ENCODE measurements at regions not wholly inside any gene's neighbourhood (a gene's known extent, or its start where the extent isn't known, plus 50 kb on each side); places are given as distances from the start of the nearest gene placed in this dataset.
"Not testable (repeated sequence)": the region's sequence is repeated elsewhere in the genome, so short reads cannot be mapped to it uniquely, and the experiment has no call there.

DNA sequence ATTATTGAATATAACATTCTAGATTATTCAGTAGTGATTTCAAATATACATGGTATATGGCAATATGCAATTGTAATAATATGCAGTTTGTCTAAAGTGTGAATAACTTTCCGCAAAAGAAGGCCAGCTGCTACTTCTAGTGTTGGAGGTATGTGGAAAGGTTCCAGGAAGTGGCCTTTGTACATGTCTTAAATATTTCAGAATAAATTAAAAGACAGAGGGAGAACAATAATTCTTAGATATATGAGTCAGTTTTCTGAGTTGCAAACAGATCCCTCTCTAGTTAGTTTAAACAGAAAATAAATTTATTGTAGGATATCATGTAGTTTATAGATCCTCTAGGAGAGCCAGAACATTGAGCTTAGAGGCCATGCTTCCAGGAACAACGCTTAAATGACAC is 210.8 kb upstream of the ELL2 start:
- peak in 2 of 3 donors; percentile 30 to 85 for DNase-seq

DNA sequence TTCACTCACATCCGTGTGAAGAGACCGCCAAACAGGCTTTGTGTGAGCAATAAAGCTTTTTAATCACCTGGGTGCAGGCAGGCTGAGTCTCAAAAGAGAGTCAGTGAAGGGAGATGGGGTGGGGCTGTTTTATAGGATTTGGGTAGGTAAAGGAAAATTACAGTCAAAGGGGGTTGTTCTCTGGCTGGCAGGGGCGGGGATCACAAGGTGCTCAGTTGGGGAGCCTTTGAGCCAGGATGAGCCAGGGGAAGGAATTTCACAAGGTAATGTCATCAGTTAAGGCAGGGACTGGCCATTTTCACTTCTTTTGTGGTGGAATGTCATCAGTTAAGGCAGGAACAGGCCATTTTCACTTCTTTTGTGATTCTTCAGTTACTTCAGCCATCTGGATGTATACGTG is 210.3 kb upstream of the ELL2 start:
- not testable (repeated sequence) for DNase-seq

DNA sequence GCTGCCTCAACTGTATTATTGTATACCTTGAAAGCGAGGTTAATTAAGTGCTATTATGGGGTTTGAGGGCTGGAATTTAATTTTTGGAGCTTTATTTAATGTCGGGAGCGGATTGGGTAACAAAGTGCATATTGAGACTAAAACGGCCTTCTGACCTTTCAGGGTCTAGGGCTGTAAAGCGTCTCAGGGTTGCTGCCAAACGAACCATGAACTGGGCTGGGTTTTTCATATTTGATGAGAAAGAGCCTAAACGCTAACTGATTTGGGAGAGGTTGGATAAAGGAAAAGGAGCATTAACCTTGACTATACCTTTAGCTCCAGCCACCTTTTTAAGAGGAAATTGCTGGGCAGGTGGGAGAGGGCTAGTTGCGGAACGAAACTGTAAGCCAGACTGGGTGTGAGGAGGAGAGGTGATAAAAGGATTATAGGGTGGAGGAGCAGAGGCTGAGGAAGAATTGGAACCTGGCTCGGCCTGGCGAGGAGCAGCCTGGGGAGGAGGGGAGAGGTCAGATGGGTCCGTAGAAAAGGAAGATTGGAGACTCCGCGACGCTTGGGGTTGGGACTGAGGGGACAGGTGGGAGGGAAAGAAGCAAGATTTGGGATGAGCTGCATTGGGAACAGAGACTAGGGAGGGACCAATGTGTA is 209.0 kb upstream of the ELL2 start:
- DNase-seq: not testable (repeated sequence)

DNA sequence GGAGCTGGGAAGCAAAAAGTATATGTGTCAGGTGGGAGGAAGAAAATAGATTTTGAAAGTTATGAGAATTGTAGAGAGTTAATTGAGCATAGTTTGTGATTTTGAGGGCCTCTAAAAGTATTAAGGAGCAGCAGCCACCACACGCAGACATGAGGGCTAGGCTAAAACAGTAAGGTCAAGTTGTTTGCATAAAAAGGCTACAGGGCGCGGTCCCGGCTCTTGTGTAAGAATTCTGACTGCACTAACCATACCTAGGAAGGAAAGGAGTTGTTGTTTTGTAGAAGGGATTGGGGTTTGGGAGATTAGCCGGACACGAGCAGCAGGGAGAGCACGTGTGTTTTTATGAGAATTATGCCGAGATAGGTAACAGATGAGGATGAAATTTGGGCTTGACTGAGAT is 207.2 kb upstream of the ELL2 start:
- not testable (repeated sequence) for DNase-seq

DNA sequence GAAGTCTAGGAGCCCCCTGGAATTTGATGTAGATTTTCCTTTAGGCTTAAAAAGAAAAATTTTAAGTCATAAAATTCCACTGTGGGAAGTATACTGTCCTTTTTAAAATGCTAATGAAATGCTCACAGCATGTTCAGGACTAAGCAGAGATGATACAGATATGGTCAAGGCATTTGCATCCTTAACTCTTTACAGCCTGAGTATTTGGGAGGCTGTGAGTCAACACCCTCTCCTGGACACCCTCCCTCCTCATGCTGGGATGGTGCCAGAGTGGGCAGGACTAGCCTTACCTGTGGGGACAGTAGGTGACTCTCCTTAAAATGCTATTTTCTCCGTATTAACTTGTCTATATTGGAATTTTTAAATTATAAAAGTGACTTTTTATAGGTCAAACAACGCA is 197.4 kb upstream of the ELL2 start:
- no peak for DNase-seq

DNA sequence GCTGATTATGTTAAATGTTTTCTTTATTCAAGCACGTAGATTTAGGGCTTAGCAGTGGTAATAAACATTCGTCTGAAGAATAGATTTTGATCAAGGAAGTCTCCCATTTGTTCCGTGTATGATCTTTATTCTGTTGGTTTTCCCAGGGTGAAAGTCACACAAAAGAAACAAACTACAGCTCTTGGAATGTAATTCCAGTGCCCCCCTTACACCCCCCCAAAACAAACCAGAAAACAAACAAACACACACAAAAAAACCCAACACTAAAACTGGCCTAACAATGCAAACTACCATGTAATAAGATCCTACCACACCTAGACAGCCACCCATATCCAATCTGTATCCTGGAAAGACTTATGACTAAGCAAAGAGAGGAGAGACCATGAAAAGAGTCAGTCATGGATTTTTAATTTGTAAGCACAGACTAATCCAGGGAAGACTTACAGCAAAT is 196.2 kb upstream of the ELL2 start:
- DNase-seq: no peak

DNA sequence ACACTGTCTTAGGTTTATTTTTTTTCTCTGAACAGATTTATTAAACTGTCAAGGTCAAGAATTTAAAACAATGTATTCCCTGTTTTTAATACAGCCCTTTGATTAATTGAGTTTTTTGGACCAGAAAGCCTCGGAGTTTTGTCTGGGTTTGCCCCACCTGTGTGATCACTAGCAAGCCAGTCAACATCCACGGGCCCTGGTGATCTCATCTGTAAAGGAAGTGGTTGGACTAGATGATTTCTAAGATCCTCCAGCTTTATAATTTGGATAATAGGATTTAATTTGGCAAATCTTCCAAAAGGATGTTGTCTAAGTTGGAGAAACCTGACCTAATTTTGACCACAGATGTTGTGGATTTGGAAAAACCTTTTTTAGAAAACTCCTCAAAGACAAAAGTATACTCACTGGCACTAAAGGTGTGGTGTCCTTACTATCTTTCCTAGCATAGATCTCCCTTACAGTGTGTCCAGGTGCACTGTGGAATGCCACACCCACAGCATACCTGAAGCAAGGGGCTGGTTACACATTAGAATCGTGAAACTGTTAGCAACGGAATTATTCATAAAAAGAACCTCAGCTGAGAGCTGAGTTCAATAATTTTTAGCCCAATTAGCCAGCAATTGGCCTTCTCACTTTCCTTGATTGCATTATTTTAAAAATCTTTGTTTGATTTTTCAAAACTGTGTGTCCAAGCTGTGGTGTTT is 195.6 kb upstream of the ELL2 start:
- DNase-seq: no peak

DNA sequence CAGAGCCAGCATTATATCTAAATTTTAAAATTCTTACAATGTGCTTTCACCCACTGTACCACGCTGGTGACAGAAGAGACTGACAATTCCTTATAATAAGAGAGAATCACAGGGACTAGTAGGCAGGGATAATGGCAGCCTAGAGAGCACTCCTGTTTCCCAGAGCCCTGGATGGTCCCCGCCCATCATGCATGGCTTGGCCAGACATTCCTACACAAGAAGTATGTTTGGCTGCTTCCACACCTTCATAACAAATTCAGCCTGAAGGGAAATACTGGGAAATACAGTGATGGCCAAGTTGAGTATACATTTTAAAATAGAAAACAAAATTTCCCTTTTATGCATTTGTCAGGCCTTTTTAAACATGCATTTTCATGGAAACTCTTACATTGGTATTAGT is 193.5 kb upstream of the ELL2 start:
- DNase-seq: peak in 1 of 3 donors; percentile 19

DNA sequence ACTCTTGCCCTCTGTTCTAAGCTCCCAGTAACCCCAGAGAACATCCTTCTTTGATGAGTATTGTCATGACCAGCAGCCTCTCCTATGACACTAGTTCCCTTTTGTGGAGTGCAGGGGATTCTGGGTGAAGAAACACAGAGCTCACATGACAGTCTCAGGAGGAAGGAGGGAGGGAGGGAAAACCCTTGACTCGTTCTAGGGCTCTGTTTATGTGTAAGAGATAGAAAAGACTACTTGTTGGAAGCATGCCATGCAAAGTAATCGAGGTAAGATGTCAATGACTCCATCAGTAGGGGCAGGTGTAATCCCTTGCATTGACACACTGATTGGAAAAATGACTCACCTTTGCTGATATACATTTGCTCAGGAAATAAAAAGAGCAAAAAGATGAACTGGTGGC is 190.2 kb upstream of the ELL2 start:
- DNase-seq: peak in 1 of 3 donors; percentile 11

DNA sequence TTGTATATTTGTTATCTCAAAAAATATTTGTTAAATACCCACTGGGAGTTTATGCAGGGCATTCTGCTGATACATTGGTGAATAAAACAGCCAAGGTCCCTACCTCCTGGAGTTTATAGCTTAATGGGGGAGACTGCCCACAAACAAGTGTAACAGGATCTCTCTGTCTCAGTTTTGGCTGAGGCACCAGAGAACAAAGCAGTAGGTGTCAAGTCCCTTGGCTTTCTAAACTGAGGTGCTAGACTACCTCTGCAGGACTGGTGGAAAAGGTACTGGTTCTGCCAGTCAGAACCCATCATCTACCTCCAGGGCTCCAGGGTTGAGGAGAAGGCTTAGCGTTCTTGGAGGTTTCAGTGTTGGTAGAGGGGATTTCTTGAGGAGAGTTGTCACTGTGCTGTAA is 188.4 kb upstream of the ELL2 start:
- no peak for DNase-seq

DNA sequence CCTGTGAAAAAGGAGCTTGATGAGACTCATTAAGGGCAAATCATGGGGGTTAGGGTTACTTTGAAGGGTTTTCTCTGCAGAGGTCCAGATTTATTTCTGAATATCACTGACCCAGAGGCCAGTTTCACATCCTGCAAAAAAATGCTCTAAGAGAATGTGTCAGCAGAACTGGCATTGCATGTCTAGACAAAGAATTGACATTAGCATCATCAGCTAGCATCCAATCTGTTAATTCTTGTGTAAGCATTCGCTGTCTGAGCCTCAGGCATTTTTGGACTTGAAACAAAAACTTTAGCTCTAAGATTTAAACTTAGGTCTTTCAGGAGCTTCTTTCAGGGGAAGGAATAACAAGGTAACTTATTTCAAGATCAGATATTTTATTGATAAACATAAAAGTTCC is 187.9 kb upstream of the ELL2 start:
- DNase-seq: no peak

DNA sequence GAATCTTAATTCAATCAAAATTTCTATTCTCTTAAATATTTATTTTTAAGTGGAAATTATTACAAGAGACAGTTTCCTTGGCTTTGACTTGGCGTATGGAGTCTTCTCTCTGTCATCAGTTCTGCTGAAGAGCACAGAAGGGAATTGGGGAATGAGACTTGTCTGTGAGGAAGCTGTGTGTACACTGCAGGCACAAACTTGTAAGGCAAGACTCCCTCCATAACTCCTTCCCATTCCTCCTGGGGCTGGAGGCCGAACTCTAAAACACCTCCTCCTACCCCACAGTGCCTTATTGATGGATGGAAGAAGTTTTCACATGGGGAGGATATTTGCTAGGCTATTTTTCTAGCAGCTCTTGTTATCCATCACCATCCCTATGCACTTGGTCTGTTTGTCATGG is 187.4 kb upstream of the ELL2 start:
- DNase-seq: no peak

DNA sequence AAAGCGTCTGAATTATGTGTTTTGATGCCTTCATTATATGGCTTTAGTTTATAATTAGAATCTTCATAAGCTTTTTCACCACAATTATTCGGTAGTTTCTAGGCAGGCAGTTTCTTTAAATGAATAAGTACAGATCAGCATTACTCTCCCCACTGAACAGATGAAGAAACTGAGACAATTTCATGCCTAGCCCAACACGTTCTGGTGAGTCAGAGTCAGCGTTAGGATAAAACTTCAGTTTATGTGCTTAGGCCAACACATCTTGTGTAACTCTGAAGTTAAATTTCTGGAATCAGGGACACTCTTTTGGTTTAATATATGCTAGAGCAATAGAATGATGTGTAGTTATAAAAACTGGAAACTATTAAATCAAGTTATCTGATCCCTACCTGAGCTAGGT is 186.7 kb upstream of the ELL2 start:
- DNase-seq: no peak

DNA sequence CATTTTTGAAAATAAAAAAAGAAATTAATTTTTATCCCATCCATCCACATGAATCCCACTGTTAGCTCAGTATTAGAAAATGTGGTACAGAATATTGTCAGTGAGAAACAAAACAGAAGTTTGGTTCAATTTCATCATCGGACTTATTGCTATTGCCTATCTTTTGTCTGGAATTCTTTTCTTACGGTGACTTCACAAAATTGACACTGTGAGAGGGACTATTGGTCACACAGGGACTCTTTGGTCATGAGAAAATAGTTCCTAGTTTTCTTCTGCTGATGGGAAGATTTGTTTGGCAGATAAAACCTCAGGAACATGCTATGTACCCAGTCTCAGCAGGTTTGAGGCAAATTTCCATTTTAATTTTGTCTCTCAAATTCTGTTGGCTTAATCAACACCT is 186.2 kb upstream of the ELL2 start:
- no peak for DNase-seq

DNA sequence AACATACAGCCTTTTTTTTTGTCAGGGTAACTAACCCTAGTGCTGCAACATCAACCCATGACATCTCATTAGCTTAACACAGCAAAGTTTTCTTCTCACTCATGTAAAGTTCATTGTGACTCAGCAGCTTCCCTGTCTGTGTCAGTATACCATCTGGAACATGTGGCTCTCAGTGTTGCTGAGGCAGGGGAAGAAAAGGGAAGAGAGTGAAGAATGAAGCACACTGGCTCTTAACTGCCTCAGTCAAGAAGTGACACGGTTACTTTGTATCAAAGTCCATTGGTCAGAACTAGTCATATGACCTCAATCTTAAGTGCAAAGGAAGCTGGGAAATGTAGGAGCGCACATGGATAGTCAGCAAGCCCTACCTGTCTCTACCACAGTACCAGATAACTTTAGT is 185.0 kb upstream of the ELL2 start:
- DNase-seq: peak in 2 of 3 donors; percentile 35 to 63

DNA sequence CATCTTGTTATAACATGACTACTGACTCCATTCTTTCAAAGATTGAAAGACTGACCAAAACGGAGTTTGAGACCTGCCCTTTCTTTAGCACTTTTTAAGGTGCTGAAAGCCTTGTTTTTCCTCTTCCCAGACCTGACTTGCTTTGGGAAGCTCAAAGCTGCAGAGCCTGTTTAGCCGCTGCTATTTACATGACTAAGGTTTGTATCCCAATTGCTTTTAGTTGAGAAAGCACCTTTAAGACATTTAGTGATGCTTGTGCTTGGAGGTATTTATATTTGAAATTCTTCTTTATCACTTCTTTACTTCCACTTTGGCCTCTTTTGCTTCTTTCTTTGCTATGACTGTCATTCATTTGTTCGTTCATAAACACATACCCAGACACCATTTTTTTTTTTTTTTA is 182.6 kb upstream of the ELL2 start:
- no peak for DNase-seq

DNA sequence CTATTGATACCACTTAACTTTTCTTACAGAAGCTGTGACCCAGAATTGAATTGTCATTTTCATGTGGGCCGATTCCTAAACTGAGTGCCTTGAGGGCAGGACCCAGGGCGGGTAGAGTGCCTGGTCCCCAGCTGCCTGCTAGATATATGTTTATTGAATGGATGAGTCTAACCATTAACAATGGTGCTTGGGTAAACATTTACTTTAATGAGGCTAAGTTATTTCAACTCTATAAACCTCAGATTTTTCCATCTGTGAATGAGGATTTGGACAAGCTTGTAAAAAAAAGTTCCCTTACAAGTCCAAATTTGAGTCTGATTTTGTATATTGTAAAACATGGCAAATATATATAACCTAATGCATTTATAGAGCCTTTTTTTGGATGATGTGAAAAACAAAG is 181.8 kb upstream of the ELL2 start:
- DNase-seq: no peak

DNA sequence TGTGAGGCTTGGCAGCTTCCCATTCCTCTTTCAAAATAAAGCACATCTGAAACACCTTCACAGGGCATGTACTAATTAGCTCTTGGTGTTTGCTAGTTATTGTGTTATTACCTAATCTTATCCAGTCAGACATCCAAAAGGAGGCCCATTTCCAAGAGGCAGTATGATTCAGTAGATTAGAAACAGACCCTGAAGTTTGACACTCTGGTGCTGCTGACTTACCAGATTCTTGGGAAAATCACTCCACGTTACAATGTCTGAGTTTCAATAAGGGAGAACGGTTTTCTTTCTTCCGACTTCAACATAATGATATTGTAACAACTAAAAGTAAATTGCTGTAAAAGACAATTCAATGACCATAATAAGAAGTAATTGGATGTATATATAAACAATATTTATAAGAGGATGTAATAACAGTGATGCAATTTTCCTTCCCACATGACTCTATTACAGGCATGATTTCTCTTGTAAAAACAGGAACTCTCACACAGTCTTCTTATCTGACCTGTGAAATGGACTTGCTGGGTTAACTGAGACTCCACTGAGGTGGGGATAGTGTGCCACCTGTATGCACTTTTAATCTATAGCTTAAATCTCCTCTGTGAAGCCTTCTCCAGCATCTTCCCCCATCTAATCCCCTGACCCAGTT is 181.3 kb upstream of the ELL2 start:
- DNase-seq: peak in 2 of 3 donors; percentile 22 to 60

DNA sequence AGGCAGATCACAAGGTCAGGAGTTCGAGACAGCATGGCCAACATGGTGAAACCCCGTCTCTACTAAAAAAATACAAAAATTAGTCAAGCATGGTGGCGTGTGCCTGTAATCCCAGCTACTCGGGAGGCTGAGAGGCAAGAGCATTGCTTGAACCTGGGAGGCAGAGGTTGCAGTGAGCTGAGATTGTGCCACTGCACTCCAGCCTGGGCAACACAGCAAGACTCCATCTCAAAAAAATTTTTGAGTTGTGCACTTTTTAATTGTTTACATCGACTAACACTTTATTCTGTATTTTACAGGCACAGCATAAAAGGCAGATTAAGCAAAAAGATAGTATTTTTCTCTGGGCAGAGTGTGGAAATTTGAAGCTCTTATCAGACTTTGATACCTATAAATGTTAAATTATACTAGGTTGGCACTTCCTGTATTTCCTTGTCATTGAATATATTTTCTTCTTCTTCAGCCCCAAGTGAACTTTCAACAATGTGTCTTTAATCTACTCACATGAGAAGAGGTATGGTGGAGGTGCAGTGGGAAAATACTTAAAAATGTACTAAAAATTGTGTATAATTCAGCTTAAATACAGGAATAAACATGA is 180.6 kb upstream of the ELL2 start:
- no peak for DNase-seq

DNA sequence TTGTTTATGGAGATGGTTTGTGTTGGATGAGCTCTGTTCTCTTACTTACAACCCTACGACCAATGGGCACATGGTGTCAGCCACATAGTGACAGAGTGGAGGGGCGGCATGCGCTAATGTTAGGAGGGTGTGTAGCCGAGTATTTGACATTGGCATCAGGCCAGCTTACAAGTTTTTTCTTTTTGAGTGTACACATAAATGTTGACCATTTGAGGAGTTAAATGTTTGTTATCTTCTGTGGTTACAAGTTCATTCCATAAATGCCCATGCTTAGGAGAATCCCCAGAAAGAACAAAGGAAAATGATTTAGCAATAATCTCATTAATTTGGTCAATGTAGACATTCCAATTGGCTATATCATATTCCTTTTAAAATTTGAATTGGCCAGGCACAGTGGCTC is 180.1 kb upstream of the ELL2 start:
- DNase-seq: no peak

DNA sequence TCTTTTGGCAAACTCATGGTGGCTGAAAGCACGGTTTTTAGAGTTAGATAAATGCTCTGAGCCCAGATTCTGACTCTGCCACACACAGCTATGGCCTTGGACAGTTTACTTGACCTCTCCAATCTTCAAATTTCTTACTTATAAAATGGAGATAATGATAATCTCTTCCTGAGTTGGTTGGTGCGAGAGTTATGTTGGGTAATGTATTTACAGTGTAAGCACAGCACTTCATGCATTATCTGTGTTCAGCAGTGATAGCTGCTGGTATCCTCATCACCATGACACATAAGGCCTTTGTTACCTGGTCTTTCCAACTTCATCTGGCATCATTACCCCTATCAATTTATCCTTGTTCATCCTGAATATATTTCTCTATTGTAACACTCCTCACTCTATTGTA is 178.8 kb upstream of the ELL2 start:
- DNase-seq: no peak

DNA sequence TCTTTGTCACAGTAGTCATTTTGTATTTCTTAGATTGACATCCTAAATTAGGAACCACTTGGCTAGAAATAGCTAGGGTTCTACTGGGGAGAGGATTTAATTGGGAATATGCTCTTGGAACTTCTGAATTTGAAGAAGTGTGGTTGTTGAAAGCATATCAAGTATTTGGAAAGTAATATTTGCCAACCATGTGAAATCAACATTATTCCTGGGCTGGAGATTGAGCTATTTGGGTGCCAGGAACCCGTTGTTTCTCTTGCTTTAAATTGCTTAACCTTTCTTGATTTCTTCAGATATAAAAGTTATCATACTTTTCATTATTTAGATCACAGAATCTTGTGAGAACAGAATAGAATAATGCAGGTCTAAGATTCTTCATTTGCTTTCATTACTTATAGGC is 178.4 kb upstream of the ELL2 start:
- no peak for DNase-seq

DNA sequence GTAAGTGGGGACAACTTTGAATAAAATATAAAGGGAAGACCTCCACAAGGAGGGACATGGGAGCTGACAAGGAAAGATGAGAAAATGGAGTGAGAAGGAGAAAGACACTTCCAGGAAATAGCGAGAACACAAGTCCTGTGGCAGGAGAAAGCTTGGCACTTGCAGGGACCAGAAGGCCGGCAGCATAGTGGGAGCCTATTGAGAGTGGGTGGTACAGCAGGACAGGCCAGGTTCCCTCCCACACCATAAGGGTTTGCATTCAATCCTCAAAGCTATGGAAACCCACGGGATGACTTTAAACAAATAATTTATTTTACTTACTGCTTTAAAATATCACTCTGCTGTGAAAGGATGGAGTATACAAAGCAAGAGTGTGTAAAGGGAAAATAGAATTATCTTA is 173.2 kb upstream of the ELL2 start:
- no peak for DNase-seq
